ENCODE measurements at regions not wholly inside any gene's neighbourhood (a gene's known extent, or its start where the extent isn't known, plus 50 kb on each side); places are given as distances from the start of the nearest gene placed in this dataset.

- TF ChIP-seq POLR2A (IDR thresholded peaks at IDR 0.05): no peak
- TF ChIP-seq CTCF (IDR thresholded peaks at IDR 0.05): no peak
Measured at GRCh38 chr10:33067481-33067880, 109.5 kb upstream of the ITGB1 start.
